WERI-Rb-1 (cell line): ENCODE measurements at regions not wholly inside any gene's neighbourhood (a gene's known extent, or its start where the extent isn't known, plus 50 kb on each side); places are given as distances from the start of the nearest gene placed in this dataset.
A peak's percentile ranks its signal among the peaks of the same experiment; 100 is the strongest.

Experiments
- DNase-seq: peaks from one replicate; pipeline ENCODE4 v3.0.0-alpha.2; 2020
- H3K27ac ChIP-seq: fragments of 250-450 bp; sonication (Bioruptor Pico); 2 replicates; pipeline ENCODE4 v1.5.1; 2020; ENCODE audit warnings: mild to moderate bottlenecking, moderate library complexity
- H3K27me3 ChIP-seq: fragments of 250-450 bp; sonication (Bioruptor Pico); 2 replicates; pipeline ENCODE4 v1.5.1; 2021; ENCODE audit warnings: mild to moderate bottlenecking, low read depth, moderate library complexity; ENCODE audit not compliant: insufficient read depth, severe bottlenecking
- H3K36me3 ChIP-seq: fragments of 250-450 bp; sonication (Bioruptor Pico); 2 replicates; pipeline ENCODE4 v1.5.1; 2020; ENCODE audit warnings: mild to moderate bottlenecking, moderate library complexity
- H3K4me3 ChIP-seq: 2 replicates; pipeline ENCODE4 v1.5.1; 2011; ENCODE audit warnings: low read depth, mild to moderate bottlenecking, control low read depth, low read length
- H3K9me3 ChIP-seq: fragments of 250-450 bp; sonication (Bioruptor Pico); 2 replicates; pipeline ENCODE4 v1.5.1; 2021; ENCODE audit warnings: mild to moderate bottlenecking, moderate library complexity; ENCODE audit not compliant: severe bottlenecking
- CTCF ChIP-seq: IDR thresholded peaks from 2 replicates; pipeline ENCODE4 v1.5.1; 2011; ENCODE audit warnings: low read depth, mild to moderate bottlenecking, control low read depth, inconsistent platforms, low read length

DNA sequence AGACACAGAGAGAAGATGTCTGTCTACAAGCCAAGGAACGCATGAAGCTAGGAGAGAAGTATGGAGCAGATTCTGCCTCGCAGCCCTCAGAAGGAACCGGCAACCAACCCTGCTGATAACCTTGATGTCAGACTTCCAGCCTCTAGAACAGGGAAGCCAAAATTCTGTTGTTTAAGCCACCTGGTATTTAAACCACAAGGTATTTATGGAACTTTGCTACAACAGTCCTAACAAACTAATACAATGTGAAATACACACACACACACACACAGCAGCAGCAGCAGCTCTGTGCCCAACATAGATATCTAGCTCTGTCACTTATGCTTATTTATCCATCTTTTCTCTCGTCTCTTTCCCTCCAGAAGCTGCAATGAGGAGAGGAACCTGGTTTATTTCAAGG lies 400.0 kb downstream of the ETS1 start:
- Histone ChIP-seq H3K27me3 (no peaks in the 10 kb centered on the region), H3K9me3 (no peaks in the 10 kb centered on the region), H3K27ac (no peak overlapping the region), H3K36me3 (no peaks in the 10 kb centered on the region), H3K4me3 (no peak overlapping the region)
- DNase-seq, result no peak
- no peak for TF ChIP-seq CTCF

DNA sequence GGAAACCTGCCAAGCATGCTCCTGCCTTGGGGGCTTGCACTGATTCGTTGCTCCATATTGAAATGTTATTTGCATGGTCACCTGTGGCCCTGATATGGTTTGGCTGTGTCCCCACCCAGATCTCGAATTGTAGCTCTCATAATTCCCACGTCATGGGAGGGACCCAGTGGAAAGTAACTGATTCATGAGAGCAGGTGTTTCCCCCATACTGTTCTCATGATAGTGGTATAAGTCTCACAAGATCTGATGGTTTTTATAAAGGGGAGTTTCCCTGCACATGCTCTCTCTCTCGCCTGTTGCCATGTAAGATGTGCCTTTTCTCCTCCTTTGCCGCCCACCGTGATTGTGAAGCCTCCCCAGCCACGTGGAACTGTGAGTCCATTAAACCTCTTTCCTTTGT lies 402.4 kb downstream of the ETS1 start:
- Histone ChIP-seq H3K36me3 (no peaks in the 10 kb centered on the region), H3K27ac (no peak overlapping the region), H3K9me3 (no peaks in the 10 kb centered on the region), H3K4me3 (no peak overlapping the region), H3K27me3 (no peaks in the 10 kb centered on the region)
- DNase-seq, result no peak
- TF ChIP-seq CTCF, result no peak

GRCh38 chr11:128182844-128183243 lies 404.5 kb downstream of the ETS1 start:
- no peak for TF ChIP-seq CTCF
- Histone ChIP-seq H3K9me3 (no peaks in the 10 kb centered on the region), H3K4me3 (no peak overlapping the region), H3K27ac (no peak overlapping the region), H3K27me3 (no peaks in the 10 kb centered on the region), H3K36me3 (no peaks in the 10 kb centered on the region)
- DNase-seq, result peak; percentile 16

- H3K27ac ChIP-seq, result no peak overlapping the region
- no peaks in the 10 kb centered on the region for H3K9me3 ChIP-seq
- H3K4me3 ChIP-seq, result no peak overlapping the region
- no peaks in the 10 kb centered on the region for H3K27me3 ChIP-seq
- no peaks in the 10 kb centered on the region for H3K36me3 ChIP-seq
- no peak for TF ChIP-seq CTCF
- no peak for DNase-seq
Observed at GRCh38 chr11:128181984-128182383, 405.4 kb downstream of the ETS1 start.

GRCh38 chr11:128181088-128181480 lies 406.3 kb downstream of the ETS1 start:
- no peak for TF ChIP-seq CTCF
- no peak overlapping the region for H3K4me3 ChIP-seq
- no peaks in the 10 kb centered on the region for H3K36me3 ChIP-seq
- H3K27me3 ChIP-seq, result no peaks in the 10 kb centered on the region
- DNase-seq, result no peak
- H3K9me3 ChIP-seq, result no peaks in the 10 kb centered on the region
- no peak overlapping the region for H3K27ac ChIP-seq

DNA sequence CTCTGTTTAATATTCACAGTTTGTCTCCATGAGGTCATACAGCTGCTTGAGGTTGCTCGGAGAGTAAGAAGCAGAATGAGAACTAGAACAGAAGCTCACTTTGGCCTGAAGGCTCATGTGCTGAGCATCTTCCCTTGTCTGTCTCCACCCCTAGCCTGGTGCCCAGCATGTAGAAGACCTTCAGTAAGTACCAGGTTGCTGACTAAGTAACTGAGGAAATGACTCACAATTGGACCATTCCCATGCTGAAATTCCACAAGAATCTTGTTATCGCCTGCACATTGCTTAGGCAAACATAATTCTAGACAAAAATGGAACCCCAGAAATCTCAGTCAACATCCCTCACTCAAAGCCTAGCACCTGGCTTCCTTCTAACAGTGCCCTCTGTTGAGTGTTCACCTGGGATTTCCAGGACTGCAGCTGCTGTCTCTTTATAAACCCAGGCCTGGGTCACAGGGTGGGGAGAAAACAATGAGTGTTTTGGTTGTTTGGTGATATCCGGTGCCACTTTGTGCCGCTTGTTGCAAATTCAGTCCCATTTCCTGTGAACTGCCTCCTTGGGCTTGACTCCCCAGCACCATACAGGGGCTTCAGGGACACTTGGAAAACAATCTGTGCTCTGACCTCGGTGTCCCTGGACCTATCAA lies 406.8 kb downstream of the ETS1 start:
- Histone ChIP-seq H3K4me3 (no peak overlapping the region), H3K27ac (no peak overlapping the region), H3K36me3 (no peaks in the 10 kb centered on the region), H3K9me3 (no peaks in the 10 kb centered on the region), H3K27me3 (no peaks in the 10 kb centered on the region)
- no peak for TF ChIP-seq CTCF
- DNase-seq, result no peak
